HG03520 (cell line): ENCODE measurements at regions not wholly inside any gene's neighbourhood (a gene's known extent, or its start where the extent isn't known, plus 50 kb on each side); places are given as distances from the start of the nearest gene placed in this dataset.

Experiments used
- ATAC-seq: cut with Tn5 transposase; IDR thresholded peaks from one replicate; pipeline ENCODE4 v1.9.1; 2021; ENCODE audit warnings: mild to moderate bottlenecking, moderate library complexity; ENCODE audit not compliant: unreplicated experiment

GRCh38 chr10:2476218-2476811 is 591.0 kb upstream of the PFKP start:
- no peak for ATAC-seq

GRCh38 chr10:2475711-2476217 is 591.6 kb upstream of the PFKP start:
- ATAC-seq, result no peak

GRCh38 chr10:2471811-2472210 is 595.5 kb upstream of the PFKP start:
- no peak for ATAC-seq

GRCh38 chr10:2469802-2470201 is 597.5 kb upstream of the PFKP start:
- no peak for ATAC-seq

- ATAC-seq, result no peak
Measured at GRCh38 chr10:2464483-2464882, 602.9 kb upstream of the PFKP start.

- ATAC-seq, result no peak
Measured at GRCh38 chr10:2463316-2463715, 604.0 kb upstream of the PFKP start.

- no peak for ATAC-seq
Measured at GRCh38 chr10:2462581-2462980, 604.8 kb upstream of the PFKP start.

- ATAC-seq, result no peak
Measured at GRCh38 chr10:2460812-2461211, 606.5 kb upstream of the PFKP start.

GRCh38 chr10:2459713-2460112 is 607.6 kb upstream of the PFKP start:
- no peak for ATAC-seq

GRCh38 chr10:2456834-2457233 is 610.5 kb upstream of the PFKP start:
- ATAC-seq, result no peak

- ATAC-seq, result no peak
Measured at GRCh38 chr10:2445370-2445769, 622.0 kb upstream of the PFKP start.

GRCh38 chr10:2439983-2440382 is 627.4 kb upstream of the PFKP start:
- ATAC-seq, result no peak

GRCh38 chr10:2439000-2439399 is 628.3 kb upstream of the PFKP start:
- no peak for ATAC-seq

GRCh38 chr10:2438248-2438939 is 629.0 kb upstream of the PFKP start:
- no peak for ATAC-seq

GRCh38 chr10:2436933-2437332 is 630.4 kb upstream of the PFKP start:
- no peak for ATAC-seq

- ATAC-seq, result no peak
Measured at GRCh38 chr10:2431961-2432360, 635.4 kb upstream of the PFKP start.

- no peak for ATAC-seq
Measured at GRCh38 chr10:2427412-2427811, 639.9 kb upstream of the PFKP start.

GRCh38 chr10:2425320-2425719 is 642.0 kb upstream of the PFKP start:
- no peak for ATAC-seq

- no peak for ATAC-seq
Measured at GRCh38 chr10:2414562-2414961, 652.8 kb upstream of the PFKP start.

- ATAC-seq, result no peak
Measured at GRCh38 chr10:2414039-2414438, 653.3 kb upstream of the PFKP start.

GRCh38 chr10:2410049-2410448 is 657.3 kb upstream of the PFKP start:
- no peak for ATAC-seq

GRCh38 chr10:2401459-2401858 is 664.1 kb upstream of the ADARB2 start:
- ATAC-seq, result no peak

GRCh38 chr10:2399482-2399881 is 662.2 kb upstream of the ADARB2 start:
- no peak for ATAC-seq
